ENCODE measurements at regions not wholly inside any gene's neighbourhood (a gene's known extent, or its start where the extent isn't known, plus 50 kb on each side); places are given as distances from the start of the nearest gene placed in this dataset.

GRCh38 chr10:118508863-118509262, 86.6 kb downstream of the PRLHR start:
- H3K4me3 ChIP-seq (ENCODE audit: low read length in 2 of 2): no peak overlapping the region
- H4K8ac ChIP-seq (ENCODE audit: low read depth, low read length): no peak overlapping the region
- no peak overlapping the region for H3K27ac ChIP-seq (replicated peaks; ENCODE audit: low read length)
- no peak overlapping the region for H3K4ac ChIP-seq (ENCODE audit: low read length)
- WGBS, 2 donors (ENCODE audit: extremely low coverage in 2 of 2, insufficient read length in 2 of 2, insufficient replicate concordance in 1 of 2): no CpG with 5 or more reads among the region's 1 CpG
- H3K4me2 ChIP-seq (ENCODE audit: insufficient read depth, low read length, poor library complexity, severe bottlenecking): no peak overlapping the region
- H3K4me1 ChIP-seq (ENCODE audit: control insufficient read depth in 2 of 2, insufficient read depth in 1 of 2, low read depth in 1 of 2, low read length in 2 of 2): no peaks in the 10 kb centered on the region
- no peak overlapping the region for H2AK5ac ChIP-seq (ENCODE audit: low read depth, low read length)
- no peak overlapping the region for H4K91ac ChIP-seq (ENCODE audit: low read depth, low read length, poor library complexity)
- no peaks in the 10 kb centered on the region for H3K9me3 ChIP-seq (replicated peaks in 1 of 2; ENCODE audit: control insufficient read depth in 2 of 2, insufficient read depth in 1 of 2, low read depth in 1 of 2, low read length in 2 of 2)
- H2BK5ac ChIP-seq (ENCODE audit: low read length): no peak overlapping the region
- no peaks in the 10 kb centered on the region for H3K79me1 ChIP-seq (ENCODE audit: low read depth, low read length)
- no peak for DNase-seq (ENCODE audit: low spot score)
- no peak overlapping the region for H2BK120ac ChIP-seq (ENCODE audit: low read depth, low read length)
- H3K36me3 ChIP-seq (replicated peaks in 1 of 2; ENCODE audit: control insufficient read depth in 2 of 2, insufficient read depth in 2 of 2, low read length in 2 of 2): no peaks in the 10 kb centered on the region
- H3K9ac ChIP-seq (ENCODE audit: low read depth, low read length, poor library complexity): no peak overlapping the region
- no peak overlapping the region for H3K14ac ChIP-seq (ENCODE audit: low read length)
- H2BK12ac ChIP-seq (ENCODE audit: low read length): no peak overlapping the region
- no peak overlapping the region for H3K18ac ChIP-seq (ENCODE audit: low read length)
- H2BK15ac ChIP-seq (ENCODE audit: low read length): no peak overlapping the region
- H3K23ac ChIP-seq (ENCODE audit: low read depth, low read length, poor library complexity): no peak overlapping the region
- no peak overlapping the region for H2AFZ ChIP-seq (ENCODE audit: low read length)
- H3K27me3 ChIP-seq (ENCODE audit: control insufficient read depth in 3 of 3, insufficient read depth in 3 of 3, low read depth in 1 of 3, low read length in 3 of 3): no peaks in the 10 kb centered on the region

GRCh38 chr10:118508355-118508754, 87.1 kb downstream of the PRLHR start:
- Histone ChIP-seq H2BK5ac (ENCODE audit: low read length) (no peak overlapping the region), H2AK5ac (ENCODE audit: low read depth, low read length) (no peak overlapping the region), H3K4me2 (ENCODE audit: insufficient read depth, low read length, poor library complexity, severe bottlenecking) (no peak overlapping the region), H3K9me3 (replicated peaks in 1 of 2; ENCODE audit: control insufficient read depth in 2 of 2, insufficient read depth in 1 of 2, low read depth in 1 of 2, low read length in 2 of 2) (no peaks in the 10 kb centered on the region), H3K14ac (ENCODE audit: low read length) (no peak overlapping the region), H3K9ac (ENCODE audit: low read depth, low read length, poor library complexity) (no peak overlapping the region), H3K18ac (ENCODE audit: low read length) (no peak overlapping the region), H4K8ac (ENCODE audit: low read depth, low read length) (no peak overlapping the region), H3K27ac (replicated peaks; ENCODE audit: low read length) (no peak overlapping the region), H3K27me3 (ENCODE audit: control insufficient read depth in 3 of 3, insufficient read depth in 3 of 3, low read depth in 1 of 3, low read length in 3 of 3) (no peaks in the 10 kb centered on the region), H2BK120ac (ENCODE audit: low read depth, low read length) (no peak overlapping the region), H3K4ac (ENCODE audit: low read length) (no peak overlapping the region), H3K4me3 (ENCODE audit: low read length in 2 of 2) (no peak overlapping the region), H4K91ac (ENCODE audit: low read depth, low read length, poor library complexity) (no peak overlapping the region), H3K79me1 (ENCODE audit: low read depth, low read length) (no peaks in the 10 kb centered on the region), H3K36me3 (replicated peaks in 1 of 2; ENCODE audit: control insufficient read depth in 2 of 2, insufficient read depth in 2 of 2, low read length in 2 of 2) (no peaks in the 10 kb centered on the region), H2BK12ac (ENCODE audit: low read length) (no peak overlapping the region), H3K23ac (ENCODE audit: low read depth, low read length, poor library complexity) (no peak overlapping the region), H3K4me1 (ENCODE audit: control insufficient read depth in 2 of 2, insufficient read depth in 1 of 2, low read depth in 1 of 2, low read length in 2 of 2) (no peaks in the 10 kb centered on the region), H2AFZ (ENCODE audit: low read length) (no peak overlapping the region), H2BK15ac (ENCODE audit: low read length) (no peak overlapping the region)
- no CpG with 5 or more reads among the region's 2 CpGs for WGBS, 2 donors (ENCODE audit: extremely low coverage in 2 of 2, insufficient read length in 2 of 2, insufficient replicate concordance in 1 of 2)
- no peak for DNase-seq (ENCODE audit: low spot score)

- no peak overlapping the region for H3K9ac ChIP-seq (ENCODE audit: low read depth, low read length, poor library complexity)
- no peaks in the 10 kb centered on the region for H3K4me1 ChIP-seq (ENCODE audit: control insufficient read depth in 2 of 2, insufficient read depth in 1 of 2, low read depth in 1 of 2, low read length in 2 of 2)
- H3K18ac ChIP-seq (ENCODE audit: low read length): no peak overlapping the region
- H3K27me3 ChIP-seq (ENCODE audit: control insufficient read depth in 3 of 3, insufficient read depth in 3 of 3, low read depth in 1 of 3, low read length in 3 of 3): no peaks in the 10 kb centered on the region
- H2AFZ ChIP-seq (ENCODE audit: low read length): no peak overlapping the region
- H3K27ac ChIP-seq (replicated peaks; ENCODE audit: low read length): no peak overlapping the region
- H2BK15ac ChIP-seq (ENCODE audit: low read length): no peak overlapping the region
- no CpG with 5 or more reads among the region's 7 CpGs for WGBS, 2 donors (ENCODE audit: extremely low coverage in 2 of 2, insufficient read length in 2 of 2, insufficient replicate concordance in 1 of 2)
- DNase-seq (ENCODE audit: low spot score): no peak
- no peaks in the 10 kb centered on the region for H3K36me3 ChIP-seq (replicated peaks in 1 of 2; ENCODE audit: control insufficient read depth in 2 of 2, insufficient read depth in 2 of 2, low read length in 2 of 2)
- H3K4me2 ChIP-seq (ENCODE audit: insufficient read depth, low read length, poor library complexity, severe bottlenecking): no peak overlapping the region
- no peak overlapping the region for H3K4ac ChIP-seq (ENCODE audit: low read length)
- H3K79me1 ChIP-seq (ENCODE audit: low read depth, low read length): no peaks in the 10 kb centered on the region
- H3K14ac ChIP-seq (ENCODE audit: low read length): no peak overlapping the region
- H2BK120ac ChIP-seq (ENCODE audit: low read depth, low read length): no peak overlapping the region
- H2AK5ac ChIP-seq (ENCODE audit: low read depth, low read length): no peak overlapping the region
- H2BK12ac ChIP-seq (ENCODE audit: low read length): no peak overlapping the region
- H3K4me3 ChIP-seq (ENCODE audit: low read length in 2 of 2): no peak overlapping the region
- no peaks in the 10 kb centered on the region for H3K9me3 ChIP-seq (replicated peaks in 1 of 2; ENCODE audit: control insufficient read depth in 2 of 2, insufficient read depth in 1 of 2, low read depth in 1 of 2, low read length in 2 of 2)
- no peak overlapping the region for H3K23ac ChIP-seq (ENCODE audit: low read depth, low read length, poor library complexity)
- no peak overlapping the region for H4K91ac ChIP-seq (ENCODE audit: low read depth, low read length, poor library complexity)
- no peak overlapping the region for H4K8ac ChIP-seq (ENCODE audit: low read depth, low read length)
- H2BK5ac ChIP-seq (ENCODE audit: low read length): no peak overlapping the region
Measured at GRCh38 chr10:118506671-118507590, 88.5 kb downstream of the PRLHR start.

- H3K23ac ChIP-seq (ENCODE audit: low read depth, low read length, poor library complexity): no peak overlapping the region
- H4K8ac ChIP-seq (ENCODE audit: low read depth, low read length): no peak overlapping the region
- DNase-seq (ENCODE audit: low spot score): no peak
- H3K79me1 ChIP-seq (ENCODE audit: low read depth, low read length): no peaks in the 10 kb centered on the region
- H3K27ac ChIP-seq (replicated peaks; ENCODE audit: low read length): no peak overlapping the region
- H2BK5ac ChIP-seq (ENCODE audit: low read length): no peak overlapping the region
- H3K4me2 ChIP-seq (ENCODE audit: insufficient read depth, low read length, poor library complexity, severe bottlenecking): no peak overlapping the region
- H4K91ac ChIP-seq (ENCODE audit: low read depth, low read length, poor library complexity): no peak overlapping the region
- H2AK5ac ChIP-seq (ENCODE audit: low read depth, low read length): no peak overlapping the region
- no peaks in the 10 kb centered on the region for H3K36me3 ChIP-seq (replicated peaks in 1 of 2; ENCODE audit: control insufficient read depth in 2 of 2, insufficient read depth in 2 of 2, low read length in 2 of 2)
- H3K4ac ChIP-seq (ENCODE audit: low read length): no peak overlapping the region
- H3K9ac ChIP-seq (ENCODE audit: low read depth, low read length, poor library complexity): no peak overlapping the region
- H2BK120ac ChIP-seq (ENCODE audit: low read depth, low read length): no peak overlapping the region
- WGBS, 2 donors (ENCODE audit: extremely low coverage in 2 of 2, insufficient read length in 2 of 2, insufficient replicate concordance in 1 of 2): no CpG with 5 or more reads among the region's 3 CpGs
- H3K27me3 ChIP-seq (ENCODE audit: control insufficient read depth in 3 of 3, insufficient read depth in 3 of 3, low read depth in 1 of 3, low read length in 3 of 3): no peaks in the 10 kb centered on the region
- no peaks in the 10 kb centered on the region for H3K4me1 ChIP-seq (ENCODE audit: control insufficient read depth in 2 of 2, insufficient read depth in 1 of 2, low read depth in 1 of 2, low read length in 2 of 2)
- H2AFZ ChIP-seq (ENCODE audit: low read length): no peak overlapping the region
- no peak overlapping the region for H2BK15ac ChIP-seq (ENCODE audit: low read length)
- H2BK12ac ChIP-seq (ENCODE audit: low read length): no peak overlapping the region
- H3K9me3 ChIP-seq (replicated peaks in 1 of 2; ENCODE audit: control insufficient read depth in 2 of 2, insufficient read depth in 1 of 2, low read depth in 1 of 2, low read length in 2 of 2): no peaks in the 10 kb centered on the region
- no peak overlapping the region for H3K4me3 ChIP-seq (ENCODE audit: low read length in 2 of 2)
- no peak overlapping the region for H3K18ac ChIP-seq (ENCODE audit: low read length)
- H3K14ac ChIP-seq (ENCODE audit: low read length): no peak overlapping the region
Measured at GRCh38 chr10:118505363-118505762, 90.1 kb downstream of the PRLHR start.

Data from neuronal stem cell (in vitro differentiated cells).